Panc1 (cell line): ENCODE measurements at regions not wholly inside any gene's neighbourhood (a gene's known extent, or its start where the extent isn't known, plus 50 kb on each side); places are given as distances from the start of the nearest gene placed in this dataset.

Experiments used
- ATAC-seq: fragments of 200-7000 bp; cut with Tn5 transposase; 2 replicates; pipeline ENCODE4 v1.9.1; 2020; ENCODE audit warnings: mild to moderate bottlenecking, moderate library complexity
- BruUV-seq: library from RNA; stranded (reverse); fragments of 400-500 nt; replicated peaks from 2 replicates; lab custom pipeline; 2021; lab: Mats Ljungman, UMichigan
- CTCF ChIA-PET: fragments of 300-600 bp; sonication (Branson Sonifier 250); formaldehyde crosslinking; loops from one replicate; lab custom pipeline; 2022; ENCODE audit warnings: antibody characterized with exemption; lab: Charles Lee
- POLR2A ChIA-PET: fragments of 300-600 bp; sonication (Branson Sonifier 250); formaldehyde crosslinking; loops from one replicate; lab custom pipeline; 2022; ENCODE audit warnings: antibody characterized with exemption; lab: Charles Lee
- DNase-seq: peaks from one replicate; pipeline ENCODE4 v3.0.0-alpha.2; 2010; ENCODE audit warnings: low read depth, low spot score
- H3K27ac ChIP-seq: 2 replicates; pipeline ENCODE4 v1.5.1; 2011; ENCODE audit warnings: mild to moderate bottlenecking, low read length, inconsistent platforms
- H3K27me3 ChIP-seq: fragments of 200-500 bp; sonication (Bioruptor generic); 2 replicates; pipeline ENCODE4 v1.6.0; 2014; ENCODE audit warnings: low read length, inconsistent platforms; ENCODE audit not compliant: control insufficient read depth, insufficient read depth
- H3K36me3 ChIP-seq: fragments of 200-500 bp; sonication (Bioruptor generic); 2 replicates; pipeline ENCODE4 v1.5.1; 2014; ENCODE audit warnings: inconsistent platforms, mild to moderate bottlenecking, low read length, moderate library complexity; ENCODE audit not compliant: control insufficient read depth, insufficient read depth
- H3K4me1 ChIP-seq: 2 replicates; pipeline ENCODE4 v1.5.1; 2011; ENCODE audit warnings: inconsistent platforms, mild to moderate bottlenecking, low read length, moderate library complexity; ENCODE audit not compliant: control insufficient read depth, insufficient read depth
- H3K4me3 ChIP-seq, 2 experiments: 2 replicates each; pipeline ENCODE4 v1.5.1; 2011 to 2012; ENCODE audit warnings: low read depth in 2 of 2, low read length in 2 of 2, mild to moderate bottlenecking in 2 of 2, inconsistent platforms in 1 of 2, moderate library complexity in 1 of 2
- H3K9me3 ChIP-seq: fragments of 200-500 bp; sonication (Bioruptor generic); 2 replicates; pipeline ENCODE4 v1.5.1; 2014; ENCODE audit warnings: low read depth, mild to moderate bottlenecking, inconsistent platforms, low read length, moderate library complexity; ENCODE audit not compliant: control insufficient read depth, insufficient read depth
- CTCF ChIP-seq: fragments of 450-650 bp; IDR thresholded peaks from 2 replicates; pipeline ENCODE4 v1.5.1; 2017; ENCODE audit warnings: mild to moderate bottlenecking
- POLR2AphosphoS5 ChIP-seq: IDR thresholded peaks from 2 replicates; pipeline ENCODE4 v1.6.1; 2012; ENCODE audit warnings: mild to moderate bottlenecking, low read depth, low read length, moderate library complexity
- REST ChIP-seq, 2 experiments: IDR thresholded peaks; 2 replicates each; pipeline ENCODE4 v1.6.1; 2011 to 2012; ENCODE audit warnings: low read depth in 2 of 2, control low read depth in 1 of 2, low read length in 1 of 2, mild to moderate bottlenecking in 1 of 2, moderate library complexity in 1 of 2; ENCODE audit not compliant: insufficient read depth in 1 of 2
- SIN3A ChIP-seq: IDR thresholded peaks from 2 replicates; pipeline ENCODE4 v1.6.1; 2012; ENCODE audit warnings: low read depth, mild to moderate bottlenecking, low read length, moderate library complexity, borderline replicate concordance; ENCODE audit not compliant: insufficient read depth
- TCF7L2 ChIP-seq: IDR thresholded peaks from 2 replicates; pipeline ENCODE4 v1.6.1; 2011; ENCODE audit warnings: mild to moderate bottlenecking, low read depth, low read length, inconsistent platforms
- in situ Hi-C: cut with HindIII; loops from 2 replicates; pipeline ENCODE4 v1.10.0; 2016; ENCODE audit warnings: low sequenced_read_pairs, low pct_unique_long_range_greater_than_20kb
- intact Hi-C: fragments of 100-400 bp; cut with micrococcal nuclease; formaldehyde crosslinking; loops from one replicate; pipeline ENCODE4 v1.10.0; 2022; ENCODE audit not compliant: unreplicated experiment

- intact Hi-C loops, result no loop called here
- POLR2A ChIA-PET, result no interaction called here
- TF ChIP-seq REST (IDR thresholded peaks at IDR 0.05; ENCODE audit: insufficient read depth in 1 of 2, low read depth in 2 of 2, low read length in 1 of 2), result no peak
- no peak for TF ChIP-seq TCF7L2
- no peak for TF ChIP-seq SIN3A
- TF ChIP-seq POLR2AphosphoS5, result no peak
- no peak for TF ChIP-seq CTCF
- no peaks in the 10 kb centered on the region for H3K27me3 ChIP-seq
- H3K9me3 ChIP-seq, result no peaks in the 10 kb centered on the region
- no peak overlapping the region for H3K27ac ChIP-seq
- no TSS peak for BruUV-seq
- H3K4me3 ChIP-seq, result no peak overlapping the region
- H3K36me3 ChIP-seq, result no peaks in the 10 kb centered on the region
- in situ Hi-C loops, result no loop called here
- no peak for ATAC-seq
- DNase-seq, result no peak
- CTCF ChIA-PET, result no interaction called here
- no peaks in the 10 kb centered on the region for H3K4me1 ChIP-seq
Measured at GRCh38 chr4:159035570-159035969, 67.3 kb upstream of the RAPGEF2 start.

- Histone ChIP-seq H3K4me1 (no peaks in the 10 kb centered on the region), H3K9me3 (no peaks in the 10 kb centered on the region), H3K36me3 (no peaks in the 10 kb centered on the region), H3K4me3 (no peak overlapping the region), H3K27ac (no peak overlapping the region), H3K27me3 (no peaks in the 10 kb centered on the region)
- no peak for TF ChIP-seq CTCF
- TF ChIP-seq SIN3A, result no peak
- no peak for TF ChIP-seq POLR2AphosphoS5
- no peak for TF ChIP-seq REST (IDR thresholded peaks at IDR 0.05; ENCODE audit: insufficient read depth in 1 of 2, low read depth in 2 of 2, low read length in 1 of 2)
- no peak for TF ChIP-seq TCF7L2
- intact Hi-C loops, result no loop called here
- no peak for ATAC-seq
- POLR2A ChIA-PET, result no interaction called here
- CTCF ChIA-PET, result no interaction called here
- BruUV-seq, result no TSS peak
- in situ Hi-C loops, result no loop called here
- DNase-seq, result no peak
Measured at GRCh38 chr4:159038536-159038935, 64.3 kb upstream of the RAPGEF2 start.
